Right atrium auricular region (tissue), 2 donors: ENCODE measurements at regions not wholly inside any gene's neighbourhood (a gene's known extent, or its start where the extent isn't known, plus 50 kb on each side); places are given as distances from the start of the nearest gene placed in this dataset.

Experiments
- DNase-seq: peaks from one replicate; pipeline ENCODE4 v3.0.0-alpha.2; 2019; ENCODE audit warnings: low spot score
- H3K27ac ChIP-seq, 2 donors: fragments of 200-600 bp; sonication (generic); 1 replicate in 1 of 2; 2 replicates in 1 of 2; pipeline ENCODE4 v1.5.1; 2016 to 2019
- H3K27me3 ChIP-seq, 2 donors: fragments of 200-600 bp; sonication (generic); one replicate each; pipeline versions ENCODE4 v1.5.1 to v1.6.0; 2017 to 2019
- H3K36me3 ChIP-seq: fragments of 200-600 bp; sonication (generic); one replicate; pipeline ENCODE4 v1.5.1; 2016
- H3K4me1 ChIP-seq, 2 donors: fragments of 200-600 bp; sonication (generic); one replicate each; pipeline versions ENCODE4 v1.5.1 to v1.6.0; 2017 to 2019
- H3K4me3 ChIP-seq, 2 donors: fragments of 200-600 bp; sonication (generic); 1 replicate in 1 of 2; 2 replicates in 1 of 2; pipeline ENCODE4 v1.5.1; 2017 to 2019; ENCODE audit warnings: mild to moderate bottlenecking in 1 of 2, moderate library complexity in 1 of 2
- H3K9me3 ChIP-seq, 2 donors: fragments of 200-600 bp; sonication (generic); one replicate each; pipeline ENCODE4 v1.5.1; 2019
- TF ChIP-seq, protein P1 (sequence below), 2 donors: fragments of 200-600 bp; sonication (generic); IDR thresholded peaks; one replicate each; pipeline ENCODE4 v1.5.1; 2019; ENCODE audit warnings: antibody characterized with exemption in 2 of 2

DNA sequence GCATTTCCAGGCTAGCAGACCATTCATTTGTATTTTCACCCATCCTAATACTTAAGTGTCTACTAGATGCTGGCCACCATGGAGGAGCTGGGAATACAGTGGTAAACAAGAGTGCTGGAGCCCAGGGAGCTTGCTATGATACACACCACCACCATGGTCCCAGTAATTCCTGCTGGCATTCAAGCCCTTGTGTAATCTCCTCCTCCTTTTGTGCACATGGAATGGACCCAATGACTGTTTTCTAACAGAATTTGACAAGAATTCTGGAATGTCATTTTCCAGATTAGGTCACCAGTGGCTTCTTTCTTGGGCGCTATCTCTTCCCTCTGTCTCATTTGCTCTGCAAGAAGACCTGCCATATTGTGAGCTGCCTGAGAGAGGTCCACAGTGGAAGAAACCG, 552.0 kb downstream of the C6orf118 start:
- DNase-seq = no peak
- Histone ChIP-seq H3K36me3 (no peaks in the 10 kb centered on the region), H3K4me3 (no peak overlapping the region), H3K27ac (no peak overlapping the region), H3K4me1 (no peaks in the 10 kb centered on the region), H3K9me3 (no peaks in the 10 kb centered on the region), H3K27me3 (no peaks in the 10 kb centered on the region)
- TF ChIP-seq, protein P1, sequence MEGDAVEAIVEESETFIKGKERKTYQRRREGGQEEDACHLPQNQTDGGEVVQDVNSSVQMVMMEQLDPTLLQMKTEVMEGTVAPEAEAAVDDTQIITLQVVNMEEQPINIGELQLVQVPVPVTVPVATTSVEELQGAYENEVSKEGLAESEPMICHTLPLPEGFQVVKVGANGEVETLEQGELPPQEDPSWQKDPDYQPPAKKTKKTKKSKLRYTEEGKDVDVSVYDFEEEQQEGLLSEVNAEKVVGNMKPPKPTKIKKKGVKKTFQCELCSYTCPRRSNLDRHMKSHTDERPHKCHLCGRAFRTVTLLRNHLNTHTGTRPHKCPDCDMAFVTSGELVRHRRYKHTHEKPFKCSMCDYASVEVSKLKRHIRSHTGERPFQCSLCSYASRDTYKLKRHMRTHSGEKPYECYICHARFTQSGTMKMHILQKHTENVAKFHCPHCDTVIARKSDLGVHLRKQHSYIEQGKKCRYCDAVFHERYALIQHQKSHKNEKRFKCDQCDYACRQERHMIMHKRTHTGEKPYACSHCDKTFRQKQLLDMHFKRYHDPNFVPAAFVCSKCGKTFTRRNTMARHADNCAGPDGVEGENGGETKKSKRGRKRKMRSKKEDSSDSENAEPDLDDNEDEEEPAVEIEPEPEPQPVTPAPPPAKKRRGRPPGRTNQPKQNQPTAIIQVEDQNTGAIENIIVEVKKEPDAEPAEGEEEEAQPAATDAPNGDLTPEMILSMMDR (IDR thresholded peaks at IDR 0.05) = no peak

DNA sequence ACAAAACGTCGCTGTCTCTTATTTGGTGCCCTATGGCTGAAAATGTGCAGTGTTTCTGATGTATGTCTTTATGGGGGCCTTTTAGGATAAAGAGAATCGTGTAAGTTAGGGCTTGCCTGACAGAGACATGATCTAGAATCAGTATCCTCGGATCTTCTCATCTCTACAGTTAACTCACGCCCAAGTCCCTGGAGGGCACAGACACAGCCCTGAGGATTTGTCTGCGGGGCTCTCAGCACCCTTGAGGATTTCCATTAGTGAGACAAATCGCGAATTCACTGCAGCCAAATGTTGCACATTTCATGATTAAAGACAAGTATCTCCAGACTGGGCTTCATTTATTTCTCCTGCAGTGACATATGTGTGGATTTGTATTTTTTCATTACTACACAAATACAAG, 552.7 kb downstream of the C6orf118 start:
- no peaks in the 10 kb centered on the region for H3K4me1 ChIP-seq
- no peak for DNase-seq
- TF ChIP-seq, protein P1 (IDR thresholded peaks at IDR 0.05) = no peak

DNA sequence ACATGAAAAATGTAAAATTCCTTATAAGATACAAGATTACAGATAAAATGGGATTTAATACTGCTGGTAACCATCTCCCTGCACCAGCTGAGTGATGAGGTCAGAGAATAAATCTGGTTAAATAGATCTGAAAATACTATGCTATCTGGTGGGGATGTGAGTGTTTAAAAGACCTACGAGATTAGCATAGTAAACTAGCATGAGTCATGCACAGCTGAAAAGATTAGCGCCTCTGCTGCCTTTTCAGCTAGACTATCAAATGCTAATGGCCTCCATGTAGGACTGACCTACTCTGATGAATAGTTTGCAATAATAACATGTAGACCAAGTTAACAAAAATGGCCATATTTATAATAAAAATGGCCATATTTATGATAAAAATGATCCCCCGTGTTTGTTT, 553.3 kb downstream of the C6orf118 start:
- Histone ChIP-seq H3K27me3 (no peaks in the 10 kb centered on the region), H3K27ac (no peak overlapping the region), H3K36me3 (no peaks in the 10 kb centered on the region), H3K4me1 (no peaks in the 10 kb centered on the region), H3K4me3 (no peak overlapping the region), H3K9me3 (no peaks in the 10 kb centered on the region)
- TF ChIP-seq, protein P1 (IDR thresholded peaks at IDR 0.05) = no peak
- no peak for DNase-seq

More for the DNA sequence above, 552.7 kb downstream of the C6orf118 start:
- Histone ChIP-seq H3K27ac (no peak overlapping the region), H3K36me3 (no peaks in the 10 kb centered on the region), H3K27me3 (no peaks in the 10 kb centered on the region), H3K4me3 (no peak overlapping the region), H3K9me3 (no peaks in the 10 kb centered on the region)

DNA sequence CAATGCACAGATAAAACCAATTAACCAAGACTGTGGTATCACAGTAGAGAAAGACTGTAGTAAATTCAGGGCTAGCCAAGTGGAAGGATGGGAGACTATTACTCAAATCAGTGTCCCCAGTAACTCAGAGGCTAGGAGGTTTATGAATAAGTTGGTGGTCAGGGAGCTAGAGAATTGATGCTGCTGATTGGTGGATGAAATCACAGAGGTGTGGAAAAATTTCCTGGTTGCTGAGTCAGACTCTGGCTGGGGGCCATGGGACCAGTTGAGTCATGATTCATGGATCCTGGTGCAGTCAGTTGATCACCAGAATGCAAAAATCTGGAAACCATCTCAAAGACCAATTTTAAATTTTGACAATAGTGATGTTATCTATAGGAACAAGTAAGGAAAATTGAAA, 555.9 kb downstream of the C6orf118 start:
- no peaks in the 10 kb centered on the region for H3K36me3 ChIP-seq
- no peak overlapping the region for H3K27ac ChIP-seq
- no peaks in the 10 kb centered on the region for H3K4me1 ChIP-seq
- no peak for DNase-seq
- H3K4me3 ChIP-seq = no peak overlapping the region
- no peaks in the 10 kb centered on the region for H3K27me3 ChIP-seq
- TF ChIP-seq, protein P1 (IDR thresholded peaks at IDR 0.05) = no peak
- H3K9me3 ChIP-seq = no peaks in the 10 kb centered on the region

DNA sequence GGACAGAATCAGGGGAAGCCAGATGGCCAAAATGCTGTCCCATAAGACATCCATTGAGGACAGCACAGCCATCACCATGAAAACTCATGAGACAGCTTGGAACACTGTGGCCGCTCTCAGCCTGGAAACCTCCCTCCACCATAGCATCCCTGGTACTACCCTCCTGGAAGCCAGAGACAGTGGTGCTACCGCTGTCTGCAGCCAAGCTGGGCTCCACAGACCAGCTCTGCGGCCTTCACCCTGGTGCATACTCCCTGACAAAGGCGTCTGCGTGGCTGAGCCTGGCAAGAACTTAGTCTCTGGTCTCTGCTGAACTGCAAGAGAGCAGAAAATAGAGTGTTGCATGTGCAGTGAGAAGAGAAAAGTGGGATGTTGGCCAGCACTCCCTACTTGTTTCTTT, 558.0 kb downstream of the C6orf118 start:
- no peaks in the 10 kb centered on the region for H3K27me3 ChIP-seq
- DNase-seq = no peak
- no peaks in the 10 kb centered on the region for H3K36me3 ChIP-seq
- H3K9me3 ChIP-seq = no peaks in the 10 kb centered on the region
- no peak overlapping the region for H3K27ac ChIP-seq
- TF ChIP-seq, protein P1 (IDR thresholded peaks at IDR 0.05) = no peak
- H3K4me3 ChIP-seq = no peak overlapping the region
- no peaks in the 10 kb centered on the region for H3K4me1 ChIP-seq

DNA sequence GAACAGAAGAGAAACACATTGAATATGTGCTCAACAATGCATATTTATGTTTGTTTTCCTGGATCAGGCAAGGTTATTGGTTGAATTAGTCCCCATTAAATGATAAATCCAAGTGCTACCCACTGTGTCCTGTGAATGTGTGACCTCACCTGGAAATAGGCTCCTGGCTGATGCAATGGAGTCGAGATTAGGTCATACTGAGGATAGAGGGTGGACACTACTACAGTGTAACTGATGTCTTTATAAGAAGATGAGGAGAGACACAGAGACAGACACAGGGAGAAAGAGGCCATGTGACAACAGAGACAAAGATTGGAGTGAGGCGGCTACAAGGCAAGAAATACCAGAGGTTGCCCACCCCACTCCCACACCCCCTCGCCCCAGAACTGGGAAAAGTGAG, 559.3 kb downstream of the C6orf118 start:
- H3K9me3 ChIP-seq = no peaks in the 10 kb centered on the region
- TF ChIP-seq, protein P1 (IDR thresholded peaks at IDR 0.05) = no peak
- no peak for DNase-seq
- no peaks in the 10 kb centered on the region for H3K36me3 ChIP-seq
- no peak overlapping the region for H3K27ac ChIP-seq
- no peaks in the 10 kb centered on the region for H3K27me3 ChIP-seq
- H3K4me1 ChIP-seq = no peaks in the 10 kb centered on the region
- H3K4me3 ChIP-seq = no peak overlapping the region
